ENCODE measurements at regions not wholly inside any gene's neighbourhood (a gene's known extent, or its start where the extent isn't known, plus 50 kb on each side); places are given as distances from the start of the nearest gene placed in this dataset.

GRCh38 chr21:22399681-22400514 lies 1401.7 kb downstream of the NCAM2 start:
- TF ChIP-seq POLR2A (IDR thresholded peaks at IDR 0.05) (no peak), CTCF (IDR thresholded peaks at IDR 0.05) (no peak)

All from uterus (tissue), 2 donors.